H1 (cell line): ENCODE measurements at regions not wholly inside any gene's neighbourhood (a gene's known extent, or its start where the extent isn't known, plus 50 kb on each side); places are given as distances from the start of the nearest gene placed in this dataset.

Source experiments
- CTCF ChIA-PET: fragments of 300-600 bp; sonication (Branson Sonifier 250); formaldehyde crosslinking; loops from one replicate; lab custom pipeline; 2021; ENCODE audit not compliant: partially characterized antibody; lab: Charles Lee
- POLR2A ChIA-PET: fragments of 300-600 bp; sonication (Branson Sonifier 250); formaldehyde crosslinking; loops from one replicate; lab custom pipeline; 2021; ENCODE audit warnings: inconsistent platforms; ENCODE audit not compliant: partially characterized antibody; lab: Charles Lee
- DNase-seq, 2 experiments: peaks; one replicate each; pipeline versions ENCODE4 v3.0.0 to v3.0.0-alpha.2; 2010 to 2022; ENCODE audit warnings: low spot score in 2 of 2, low read depth in 1 of 2, mixed read lengths in 1 of 2
- FAIRE-seq: peaks from 2 replicates; lab custom pipeline; 2011; peaks lifted over from hg19 to GRCh38; lab: Jason Lieb, UNC
- H2AFZ ChIP-seq: 2 replicates; pipeline ENCODE4 v1.8.1; 2012; ENCODE audit warnings: low read length, inconsistent platforms
- H2AK5ac ChIP-seq: 2 replicates; pipeline ENCODE4 v1.6.1; 2013; ENCODE audit warnings: low read depth, low read length
- H2BK120ac ChIP-seq: replicated peaks from 2 replicates; pipeline ENCODE3; 2013; ENCODE audit warnings: low read depth, low read length, inconsistent platforms
- H2BK12ac ChIP-seq: 2 replicates; pipeline ENCODE4 v1.6.1; 2013; ENCODE audit warnings: low read depth, low read length
- H2BK15ac ChIP-seq: 2 replicates; pipeline ENCODE4 v1.6.1; 2013; ENCODE audit warnings: low read length
- H2BK20ac ChIP-seq: 2 replicates; pipeline ENCODE4 v1.6.1; 2013; ENCODE audit warnings: low read length
- H2BK5ac ChIP-seq: 2 replicates; pipeline ENCODE4 v1.6.1; 2013; ENCODE audit warnings: low read depth, low read length
- H3K14ac ChIP-seq: 2 replicates; pipeline ENCODE4 v1.6.1; 2013; ENCODE audit warnings: inconsistent platforms; ENCODE audit not compliant: insufficient read length
- H3K18ac ChIP-seq: 2 replicates; pipeline ENCODE4 v1.6.1; 2013; ENCODE audit warnings: low read length; ENCODE audit errors: extremely low read depth
- H3K23ac ChIP-seq: 2 replicates; pipeline ENCODE4 v1.6.1; 2013; ENCODE audit warnings: inconsistent platforms; ENCODE audit not compliant: insufficient read length
- H3K23me2 ChIP-seq: 2 replicates; pipeline ENCODE4 v1.6.1; 2013; ENCODE audit warnings: low read depth, low read length
- H3K27ac ChIP-seq: 2 replicates; pipeline ENCODE4 v1.6.1; 2011; ENCODE audit warnings: low read depth, low read length, inconsistent platforms
- H3K27me3 ChIP-seq, 4 experiments: replicated peaks in 1 of 4; 1 replicate in 1 of 4; 2 replicates in 3 of 4; pipeline versions ENCODE4 v1.6.1 to v1.8.1; 2011 to 2013; ENCODE audit warnings: low read length in 3 of 4, mild to moderate bottlenecking in 3 of 4, inconsistent platforms in 2 of 4, mixed read lengths in 2 of 4, moderate library complexity in 1 of 4; ENCODE audit not compliant: control insufficient read depth in 3 of 4, insufficient read depth in 3 of 4; ENCODE audit errors: extremely low read depth in 1 of 4
- H3K36me3 ChIP-seq, 4 experiments: 2 replicates each; pipeline versions ENCODE4 v1.6.1 to v1.8.1; 2011 to 2013; ENCODE audit warnings: mild to moderate bottlenecking in 4 of 4, low read length in 3 of 4, moderate library complexity in 2 of 4, control low read depth in 1 of 4, inconsistent platforms in 1 of 4; ENCODE audit not compliant: insufficient read depth in 4 of 4, control insufficient read depth in 2 of 4
- H3K4ac ChIP-seq: replicated peaks from 2 replicates; pipeline ENCODE3; 2013; ENCODE audit warnings: low read length, low read depth, mixed read lengths, inconsistent platforms; ENCODE audit not compliant: insufficient read length
- H3K4me1 ChIP-seq, 4 experiments: replicated peaks in 1 of 4; 1 replicate in 1 of 4; 2 replicates in 3 of 4; pipeline versions ENCODE4 v1.6.1 to v1.8.1; 2011 to 2013; ENCODE audit warnings: low read length in 3 of 4, inconsistent platforms in 2 of 4, mixed read lengths in 1 of 4; ENCODE audit not compliant: insufficient read depth in 4 of 4, control insufficient read depth in 3 of 4
- H3K4me2 ChIP-seq, 2 experiments: 2 replicates each; pipeline versions ENCODE4 v1.6.1 to v1.8.1; 2011 to 2013; ENCODE audit warnings: low read depth in 2 of 2, low read length in 2 of 2, control low read depth in 1 of 2, inconsistent platforms in 1 of 2, mild to moderate bottlenecking in 1 of 2; ENCODE audit not compliant: insufficient read depth in 1 of 2
- H3K4me3 ChIP-seq, 4 experiments: fragments of 200-600, 300-600 bp in 1 of 4; sonication (generic), shearing (Covaris generic), sonication (Bioruptor Twin) in 1 of 4; 2 replicates each; pipeline versions ENCODE4 v1.5.1 to v1.8.1; 2011 to 2016; ENCODE audit warnings: low read length in 4 of 4, low read depth in 3 of 4, control low read depth in 2 of 4, inconsistent platforms in 2 of 4, mild to moderate bottlenecking in 2 of 4, mixed read lengths in 1 of 4, moderate library complexity in 1 of 4; ENCODE audit not compliant: insufficient read depth in 2 of 4; ENCODE audit errors: extremely low read depth in 1 of 4
- H3K56ac ChIP-seq: replicated peaks from 2 replicates; pipeline ENCODE3; 2013; ENCODE audit warnings: low read depth, mild to moderate bottlenecking, mixed read lengths, low read length, inconsistent platforms; ENCODE audit not compliant: insufficient read length
- H3K79me1 ChIP-seq: 2 replicates; pipeline ENCODE4 v1.6.1; 2013; ENCODE audit warnings: low read depth, low read length, control low read depth
- H3K79me2 ChIP-seq, 2 experiments: 2 replicates each; pipeline versions ENCODE4 v1.6.1 to v1.8.1; 2012 to 2013; ENCODE audit warnings: low read length in 2 of 2, mild to moderate bottlenecking in 2 of 2, inconsistent platforms in 1 of 2; ENCODE audit not compliant: insufficient read depth in 2 of 2, control insufficient read depth in 1 of 2
- H3K9ac ChIP-seq, 4 experiments: replicated peaks in 1 of 4; 1 replicate in 1 of 4; 2 replicates in 3 of 4; pipeline versions ENCODE4 v1.6.1 to v1.8.1; 2011 to 2013; ENCODE audit warnings: low read depth in 3 of 4, low read length in 3 of 4, control low read depth in 2 of 4, mild to moderate bottlenecking in 2 of 4, moderate library complexity in 2 of 4, inconsistent platforms in 1 of 4; ENCODE audit errors: extremely low read depth in 1 of 4
- H3K9me3 ChIP-seq, 2 experiments: 2 replicates each; pipeline versions ENCODE4 v1.6.1 to v1.8.1; 2012 to 2013; ENCODE audit warnings: mild to moderate bottlenecking in 2 of 2, moderate library complexity in 2 of 2, control low read depth in 1 of 2, inconsistent platforms in 1 of 2, low read depth in 1 of 2, low read length in 1 of 2, mixed read lengths in 1 of 2; ENCODE audit not compliant: insufficient read depth in 2 of 2
- H4K20me1 ChIP-seq, 2 experiments: replicated peaks in 1 of 2; 2 replicates each; pipeline versions ENCODE3 to v1.8.1; 2011 to 2013; ENCODE audit warnings: inconsistent platforms in 2 of 2, low read length in 2 of 2, mild to moderate bottlenecking in 1 of 2; ENCODE audit not compliant: insufficient read depth in 2 of 2, control insufficient read depth in 1 of 2
- H4K5ac ChIP-seq: 2 replicates; pipeline ENCODE4 v1.6.1; 2013; ENCODE audit warnings: low read length, low read depth, mixed read lengths, inconsistent platforms; ENCODE audit not compliant: insufficient read length
- H4K8ac ChIP-seq: 2 replicates; pipeline ENCODE4 v1.8.0; 2013; ENCODE audit warnings: mild to moderate bottlenecking, moderate library complexity, low read length, inconsistent platforms; ENCODE audit not compliant: insufficient read depth; ENCODE audit errors: extremely low read depth
- H4K91ac ChIP-seq: replicated peaks from 2 replicates; pipeline ENCODE3; 2013; ENCODE audit warnings: low read length, mixed read lengths, inconsistent platforms; ENCODE audit not compliant: insufficient read length
- BRCA1 ChIP-seq: IDR thresholded peaks from 2 replicates; pipeline ENCODE4 v1.6.1; 2012; ENCODE audit warnings: low read depth, low read length, improper control_type of control experiment
- CHD1 ChIP-seq: IDR thresholded peaks from 2 replicates; pipeline ENCODE4 v1.6.1; 2012; ENCODE audit warnings: low read depth, low read length, improper control_type of control experiment
- FOSL1 ChIP-seq: IDR thresholded peaks from 2 replicates; pipeline ENCODE4 v1.6.1; 2011; ENCODE audit warnings: mild to moderate bottlenecking, low read depth, low read length, moderate library complexity; ENCODE audit not compliant: insufficient read depth
- KDM5A ChIP-seq: fragments of 200-600 bp; IDR thresholded peaks from 2 replicates; pipeline ENCODE4 v1.7.1; 2012; ENCODE audit warnings: mild to moderate bottlenecking, low read length, inconsistent platforms, mixed read lengths
- SP1 ChIP-seq: IDR thresholded peaks from 2 replicates; pipeline ENCODE4 v1.6.1; 2011; ENCODE audit warnings: low read depth, low read length
- WGBS, 2 experiments: shearing (Covaris generic) in 1 of 2; methylation state at CpG; one replicate each; pipeline versions ENCODE4 v1.1.6 to v1.1.7; 2013 to 2015; ENCODE audit warnings: low lambda C conversion rate in 2 of 2, mixed read lengths in 2 of 2, inconsistent platforms in 1 of 2, low coverage in 1 of 2, missing lambda C conversion rate in 1 of 2; ENCODE audit not compliant: insufficient replicate concordance in 2 of 2, insufficient coverage in 1 of 2, insufficient read length in 1 of 2; ENCODE audit errors: extremely low coverage in 1 of 2, missing lambda C conversion rate in 1 of 2; 5-methylcytosine and 5-hydroxymethylcytosine counted together

- no peak overlapping the region for H4K8ac ChIP-seq
- CTCF ChIA-PET = interaction anchor here (3.6 kb wide), 1 partner anchor 262 kb away, joined by 23 read pairs; no protein-coding TSS in a partner anchor
- no peak for TF ChIP-seq BRCA1
- no peak for TF ChIP-seq CHD1
- TF ChIP-seq SP1 = no peak
- TF ChIP-seq FOSL1 = no peak
- TF ChIP-seq KDM5A = no peak
Observed at GRCh38 chr9:13690595-13690994, 411.1 kb upstream of the MPDZ start.

More at GRCh38 chr9:13690595-13690994, 411.1 kb upstream of the MPDZ start:
- H3K4me3 ChIP-seq = no peak overlapping the region
- H3K36me3 ChIP-seq = peaks cover 0 to 5% (median 0%) of the 10 kb centered on the region in 4 experiments; a peak in 2 of 8 replicates
- H3K79me2 ChIP-seq = no peaks in the 10 kb centered on the region
- H3K27me3 ChIP-seq = no peaks in the 10 kb centered on the region
- no peak overlapping the region for H2BK12ac ChIP-seq
- H4K20me1 ChIP-seq = no peaks in the 10 kb centered on the region
- POLR2A ChIA-PET = no interaction called here
- no peak overlapping the region for H3K56ac ChIP-seq
- H3K14ac ChIP-seq = no peak overlapping the region
- no peak overlapping the region for H2BK120ac ChIP-seq
- no peak overlapping the region for H3K9ac ChIP-seq
- H3K23me2 ChIP-seq = no peaks in the 10 kb centered on the region
- no peaks in the 10 kb centered on the region for H3K79me1 ChIP-seq
- H3K9me3 ChIP-seq = peaks cover 10 to 16% of the 10 kb centered on the region in 2 experiments; a peak in 2 of 4 replicates
- no peak overlapping the region for H3K27ac ChIP-seq
- no peak overlapping the region for H3K4me2 ChIP-seq
- H2BK15ac ChIP-seq = no peak overlapping the region
- H3K4me1 ChIP-seq = peaks cover 0 to 7% (median 4%) of the 10 kb centered on the region in 4 experiments; a peak in 3 of 7 replicates
- H2BK20ac ChIP-seq = no peak overlapping the region
- DNase-seq (no peak), FAIRE-seq (no peak)
- H3K23ac ChIP-seq = no peak overlapping the region
- H3K4ac ChIP-seq = no peak overlapping the region
- no peak overlapping the region for H2BK5ac ChIP-seq
- no peak overlapping the region for H3K18ac ChIP-seq
- H2AK5ac ChIP-seq = no peak overlapping the region
- no peak overlapping the region for H4K5ac ChIP-seq
- WGBS, 2 experiments = 92% methylated on average over 1 of the region's 1 CpG; no CpG with 5 or more reads in 1 of the 2 experiments
- no peak overlapping the region for H4K91ac ChIP-seq
- no peak overlapping the region for H2AFZ ChIP-seq
